Ovary (tissue), 7 donors: ENCODE measurements at regions not wholly inside any gene's neighbourhood (a gene's known extent, or its start where the extent isn't known, plus 50 kb on each side); places are given as distances from the start of the nearest gene placed in this dataset.
"Not testable (repeated sequence)": the region's sequence is repeated elsewhere in the genome, so short reads cannot be mapped to it uniquely, and the experiment has no call there.

Experiments
- DNase-seq, 5 donors: peaks; one replicate each; pipeline ENCODE4 v3.0.0-alpha.2; 2019 to 2020
- H3K27ac ChIP-seq, 2 donors: fragments of 200-600 bp; one replicate each; pipeline versions ENCODE4 v1.5.1 to v1.8.0; 2019 to 2022
- H3K27me3 ChIP-seq: fragments of 200-600 bp; one replicate; pipeline ENCODE4 v1.8.0; 2022
- H3K36me3 ChIP-seq: fragments of 200-600 bp; sonication (generic); one replicate; pipeline ENCODE4 v1.5.1; 2019
- H3K4me1 ChIP-seq: one replicate; pipeline ENCODE4 v1.8.1; 2013; ENCODE audit warnings: mild to moderate bottlenecking, moderate library complexity; ENCODE audit not compliant: insufficient read depth
- H3K4me3 ChIP-seq: fragments of 200-600 bp; sonication (generic); one replicate; pipeline ENCODE4 v1.5.1; 2017
- H3K9me3 ChIP-seq, 2 donors: fragments of 200-600 bp in 1 of 2; sonication (generic) in 1 of 2; one replicate each; pipeline versions ENCODE4 v1.5.1 to v1.8.1; 2013 to 2019; ENCODE audit warnings: mild to moderate bottlenecking in 1 of 2, moderate library complexity in 1 of 2
- CTCF ChIP-seq, 3 donors: fragments of 450-650 bp in 2 of 3; fragments of 200-600 bp in 1 of 3; IDR thresholded peaks; one replicate each; pipeline versions ENCODE4 v1.5.1 to v1.8.0; 2016 to 2022; ENCODE audit warnings: antibody characterized with exemption in 3 of 3, mild to moderate bottlenecking in 1 of 3
- EP300 ChIP-seq: sonication (generic); formaldehyde crosslinking; IDR thresholded peaks from one replicate; pipeline ENCODE4 v1.6.1; 2017; ENCODE audit warnings: antibody characterized with exemption
- POLR2A ChIP-seq: fragments of 450-650 bp; IDR thresholded peaks from one replicate; pipeline ENCODE4 v1.6.1; 2017; ENCODE audit warnings: antibody characterized with exemption, mild to moderate bottlenecking, moderate library complexity
- WGBS, 3 donors: extraction: QIAGEN DNeasy Blood & Tissue Kit in 1 of 3; methylation state at CpG; one replicate each; pipeline versions ENCODE4 v1.1.5 to v1.1.7; 2013 to 2017; 5-methylcytosine and 5-hydroxymethylcytosine counted together
- intact Hi-C, 4 donors: fragments of 100-400 bp; cut with DNase I; formaldehyde crosslinking; loops; one replicate each; pipeline versions ENCODE4 v1.11.0 to v1.15.1; 2022 to 2023
- donor health status: DM: no; HTN: no; CAD: no; lungs with moderate emphysema.
- donor health status: DM: no; HTN: no; CAD: no.
- donor health status: Bipolar disorder and iron deficiency.
- donor health status: DM: no; HTN: no; CAD: no.
- donor health status: DM: yes; HTN: yes; CAD: no.

- DNase-seq = no peak
- Histone ChIP-seq H3K36me3 (no peaks in the 10 kb centered on the region), H3K4me1 (no peaks in the 10 kb centered on the region), H3K9me3 (no peaks in the 10 kb centered on the region), H3K27ac (no peak overlapping the region), H3K27me3 (no peaks in the 10 kb centered on the region), H3K4me3 (no peak overlapping the region)
- intact Hi-C loops = no loop called here
- 91 to 94% (median 92%) methylated on average over 3 of the region's 3 CpGs for WGBS, 3 donors
- no peak for TF ChIP-seq CTCF (IDR thresholded peaks at IDR 0.05)
- TF ChIP-seq EP300 = no peak
- no peak for TF ChIP-seq POLR2A
These were observed 53.2 kb upstream of the SH3BP4 start for GRCh38 chr2:234898534-234899053.

- H3K27ac ChIP-seq, DNase-seq, intact Hi-C loops, H3K4me3 ChIP-seq, H3K27me3 ChIP-seq, H3K36me3 ChIP-seq, H3K4me1 ChIP-seq, H3K9me3 ChIP-seq: not testable (repeated sequence)
- 51 to 73% (median 70%) methylated on average over 28 to 32 of the region's 34 CpGs for WGBS, 3 donors
These were observed 63.4 kb upstream of the SH3BP4 start for GRCh38 chr2:234888442-234888841.

- no peaks in the 10 kb centered on the region for H3K27me3 ChIP-seq
These were observed 64.6 kb upstream of the SH3BP4 start for GRCh38 chr2:234887195-234887594.

GRCh38 chr2:234885886-234886285 is 65.9 kb upstream of the SH3BP4 start:
- H3K4me3 ChIP-seq = no peak overlapping the region
- 65 to 77% (median 69%) methylated on average over 6 of the region's 6 CpGs for WGBS, 3 donors
- no peaks in the 10 kb centered on the region for H3K9me3 ChIP-seq
- intact Hi-C loops = no loop called here
- H3K27ac ChIP-seq = no peak overlapping the region
- no peak for DNase-seq
- H3K27me3 ChIP-seq = no peaks in the 10 kb centered on the region
- TF ChIP-seq CTCF (IDR thresholded peaks at IDR 0.05) (no peak), EP300 (no peak), POLR2A (no peak)
- H3K36me3 ChIP-seq = no peaks in the 10 kb centered on the region
- H3K4me1 ChIP-seq = peaks cover 4% of the 10 kb centered on the region

More at GRCh38 chr2:234887195-234887594, 64.6 kb upstream of the SH3BP4 start:
- no peak for TF ChIP-seq EP300
- TF ChIP-seq POLR2A = no peak
- TF ChIP-seq CTCF (IDR thresholded peaks at IDR 0.05) = no peak
- Histone ChIP-seq H3K9me3 (no peaks in the 10 kb centered on the region), H3K36me3 (no peaks in the 10 kb centered on the region), H3K4me3 (no peak overlapping the region), H3K27ac (no peak overlapping the region), H3K4me1 (no peaks in the 10 kb centered on the region)
- no peak for DNase-seq
- 84 to 87% (median 87%) methylated on average over 3 of the region's 3 CpGs for WGBS, 3 donors
- intact Hi-C loops = no loop called here

GRCh38 chr2:234885118-234885517 is 66.7 kb upstream of the SH3BP4 start:
- intact Hi-C loops = no loop called here

More at GRCh38 chr2:234885118-234885517, 66.7 kb upstream of the SH3BP4 start:
- Histone ChIP-seq H3K36me3 (no peaks in the 10 kb centered on the region), H3K27ac (no peak overlapping the region), H3K27me3 (no peaks in the 10 kb centered on the region), H3K4me1 (peaks cover 9% of the 10 kb centered on the region), H3K9me3 (no peaks in the 10 kb centered on the region), H3K4me3 (no peak overlapping the region)
- TF ChIP-seq CTCF (IDR thresholded peaks at IDR 0.05) (no peak), POLR2A (no peak), EP300 (no peak)
- no peak for DNase-seq
- WGBS, 3 donors = 91 to 97% (median 91%) methylated on average over 7 of the region's 7 CpGs
